Breast epithelium (tissue), 4 donors: ENCODE measurements at regions not wholly inside any gene's neighbourhood (a gene's known extent, or its start where the extent isn't known, plus 50 kb on each side); places are given as distances from the start of the nearest gene placed in this dataset.

ENCODE experiments used
- DNase-seq, 2 donors: peaks; one replicate each; pipeline ENCODE4 v3.0.0-alpha.2; 2019; ENCODE audit warnings: low spot score in 2 of 2
- H3K27ac ChIP-seq, 2 donors: fragments of 200-600 bp; sonication (generic) in 1 of 2; one replicate each; pipeline ENCODE4 v1.5.1; 2016 to 2019; ENCODE audit warnings: mild to moderate bottlenecking in 1 of 2
- H3K27me3 ChIP-seq, 2 donors: fragments of 200-600 bp; sonication (generic) in 1 of 2; one replicate each; pipeline versions ENCODE4 v1.5.1 to v1.6.0; 2017 to 2019; ENCODE audit warnings: control low read depth in 1 of 2, mild to moderate bottlenecking in 1 of 2
- H3K36me3 ChIP-seq: fragments of 200-600 bp; one replicate; pipeline ENCODE4 v1.5.1; 2019
- H3K4me1 ChIP-seq, 2 donors: fragments of 200-600 bp; sonication (generic); one replicate each; pipeline ENCODE4 v1.5.1; 2016 to 2019; ENCODE audit warnings: control low read depth in 1 of 2
- H3K4me3 ChIP-seq, 3 donors: fragments of 200-600 bp; sonication (generic); 1 replicate in 2 of 3; 2 replicates in 1 of 3; pipeline ENCODE4 v1.5.1; 2016 to 2019; ENCODE audit warnings: mild to moderate bottlenecking in 3 of 3, moderate library complexity in 2 of 3
- H3K9me3 ChIP-seq, 2 donors: fragments of 200-600 bp; sonication (generic) in 1 of 2; one replicate each; pipeline ENCODE4 v1.5.1; 2016 to 2019; ENCODE audit warnings: control low read depth in 1 of 2
- POLR2A ChIP-seq: fragments of 450-650 bp; IDR thresholded peaks from one replicate; pipeline ENCODE4 v1.6.1; 2016; ENCODE audit warnings: antibody characterized with exemption, mild to moderate bottlenecking, moderate library complexity
- POLR2AphosphoS5 ChIP-seq, 3 donors: sonication (generic); formaldehyde crosslinking; IDR thresholded peaks; one replicate each; pipeline ENCODE4 v1.6.1; 2017; ENCODE audit warnings: antibody characterized with exemption in 3 of 3
- intact Hi-C: fragments of 100-400 bp; cut with DNase I; formaldehyde crosslinking; loops from one replicate; pipeline ENCODE4 v1.15.1; 2023; ENCODE audit warnings: low total_unique reads
- TF ChIP-seq, protein P1 (sequence below), 3 donors: fragments of 450-650 bp; IDR thresholded peaks; one replicate each; pipeline ENCODE4 v1.5.1; 2016 to 2017; ENCODE audit warnings: antibody characterized with exemption in 3 of 3, mild to moderate bottlenecking in 3 of 3, moderate library complexity in 3 of 3

DNA sequence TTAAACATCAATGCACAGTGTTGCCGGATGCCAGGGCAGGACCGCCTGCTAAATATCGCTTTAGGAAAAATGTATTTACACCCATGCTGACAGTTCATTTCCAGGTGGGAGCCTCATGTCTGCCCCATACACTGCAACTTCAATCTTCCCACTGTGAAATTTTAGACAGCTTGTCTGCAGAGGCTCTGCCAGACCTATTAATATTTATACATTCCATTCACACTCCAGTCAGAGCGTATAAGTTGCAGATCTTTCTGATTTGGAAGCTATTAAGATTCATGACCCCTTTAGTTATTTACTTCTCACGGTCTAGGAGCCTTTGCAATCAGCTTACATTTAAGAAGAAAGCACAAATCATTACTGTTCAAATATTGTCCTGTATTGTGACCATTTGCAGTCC lies 357.4 kb downstream of the ATP23 start:
- TF ChIP-seq, protein P1, sequence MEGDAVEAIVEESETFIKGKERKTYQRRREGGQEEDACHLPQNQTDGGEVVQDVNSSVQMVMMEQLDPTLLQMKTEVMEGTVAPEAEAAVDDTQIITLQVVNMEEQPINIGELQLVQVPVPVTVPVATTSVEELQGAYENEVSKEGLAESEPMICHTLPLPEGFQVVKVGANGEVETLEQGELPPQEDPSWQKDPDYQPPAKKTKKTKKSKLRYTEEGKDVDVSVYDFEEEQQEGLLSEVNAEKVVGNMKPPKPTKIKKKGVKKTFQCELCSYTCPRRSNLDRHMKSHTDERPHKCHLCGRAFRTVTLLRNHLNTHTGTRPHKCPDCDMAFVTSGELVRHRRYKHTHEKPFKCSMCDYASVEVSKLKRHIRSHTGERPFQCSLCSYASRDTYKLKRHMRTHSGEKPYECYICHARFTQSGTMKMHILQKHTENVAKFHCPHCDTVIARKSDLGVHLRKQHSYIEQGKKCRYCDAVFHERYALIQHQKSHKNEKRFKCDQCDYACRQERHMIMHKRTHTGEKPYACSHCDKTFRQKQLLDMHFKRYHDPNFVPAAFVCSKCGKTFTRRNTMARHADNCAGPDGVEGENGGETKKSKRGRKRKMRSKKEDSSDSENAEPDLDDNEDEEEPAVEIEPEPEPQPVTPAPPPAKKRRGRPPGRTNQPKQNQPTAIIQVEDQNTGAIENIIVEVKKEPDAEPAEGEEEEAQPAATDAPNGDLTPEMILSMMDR (IDR thresholded peaks at IDR 0.05) = no peak
- TF ChIP-seq POLR2AphosphoS5 (IDR thresholded peaks at IDR 0.05) (no peak), POLR2A (no peak)
- H3K27ac ChIP-seq = no peak overlapping the region
- H3K36me3 ChIP-seq = no peaks in the 10 kb centered on the region
- no peaks in the 10 kb centered on the region for H3K4me1 ChIP-seq
- no peaks in the 10 kb centered on the region for H3K9me3 ChIP-seq
- H3K4me3 ChIP-seq = no peak overlapping the region
- no peaks in the 10 kb centered on the region for H3K27me3 ChIP-seq
- no peak for DNase-seq
- intact Hi-C loops = no loop called here

DNA sequence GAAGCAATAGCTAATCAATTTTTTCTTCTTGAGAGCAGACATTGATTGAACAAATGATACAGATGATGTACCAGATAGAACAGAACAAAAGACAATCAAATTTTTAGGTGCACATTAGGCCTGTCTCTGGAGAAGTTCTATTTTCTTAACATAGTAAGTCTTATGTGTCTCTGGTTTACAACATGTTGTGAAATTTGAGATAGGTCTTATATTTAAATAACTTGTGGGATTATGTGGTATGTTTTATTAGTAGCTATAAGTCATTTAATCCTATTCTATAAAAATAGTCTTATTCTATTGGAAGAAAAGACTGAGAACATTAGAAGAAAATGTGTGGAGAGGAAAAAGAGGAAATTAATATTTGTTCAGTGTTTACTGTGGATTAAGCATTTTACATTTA lies 358.0 kb downstream of the ATP23 start:
- no peaks in the 10 kb centered on the region for H3K36me3 ChIP-seq
- H3K9me3 ChIP-seq = no peaks in the 10 kb centered on the region
- no peaks in the 10 kb centered on the region for H3K27me3 ChIP-seq
- DNase-seq = no peak
- no peak overlapping the region for H3K4me3 ChIP-seq
- H3K4me1 ChIP-seq = no peaks in the 10 kb centered on the region
- TF ChIP-seq POLR2A = no peak
- TF ChIP-seq, protein P1 (IDR thresholded peaks at IDR 0.05) = no peak
- no peak for TF ChIP-seq POLR2AphosphoS5 (IDR thresholded peaks at IDR 0.05)
- intact Hi-C loops = no loop called here
- no peak overlapping the region for H3K27ac ChIP-seq

DNA sequence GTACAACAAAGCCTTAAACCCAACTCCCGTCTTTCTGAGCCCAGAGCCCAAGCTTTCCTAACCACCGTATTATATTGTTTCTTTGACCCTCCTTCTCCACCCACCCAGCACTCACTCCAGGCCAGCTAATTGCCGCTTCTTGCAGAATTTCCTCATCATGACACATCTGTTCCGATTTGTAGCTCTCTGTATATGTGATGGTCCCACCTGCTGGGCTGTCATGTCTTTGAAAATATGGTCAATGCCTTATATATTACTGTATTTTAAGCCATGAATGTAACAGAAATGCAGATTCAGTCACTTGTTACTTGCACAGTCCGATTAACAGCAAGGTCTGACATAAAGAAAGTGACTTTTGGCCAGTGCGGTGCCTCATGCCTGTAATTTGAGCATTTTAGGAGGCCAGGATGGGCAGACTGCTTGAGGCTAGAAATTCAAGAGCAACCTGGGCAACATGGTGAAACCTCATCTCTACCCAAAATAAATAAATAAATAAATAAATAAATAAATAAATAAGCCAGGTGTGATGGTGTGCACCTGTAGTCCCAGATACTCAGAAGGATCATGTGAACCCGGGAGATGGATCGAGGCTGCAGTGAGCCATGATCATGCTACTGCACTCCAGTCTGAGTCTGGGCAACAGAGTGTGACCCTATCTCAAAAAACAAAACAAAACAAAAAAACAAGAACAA lies 359.8 kb downstream of the ATP23 start:
- no peak for DNase-seq
- Histone ChIP-seq H3K4me1 (no peaks in the 10 kb centered on the region), H3K27ac (no peak overlapping the region), H3K4me3 (no peak overlapping the region), H3K9me3 (no peaks in the 10 kb centered on the region), H3K36me3 (no peaks in the 10 kb centered on the region), H3K27me3 (no peaks in the 10 kb centered on the region)
- intact Hi-C loops = no loop called here
- TF ChIP-seq POLR2A = no peak
- no peak for TF ChIP-seq POLR2AphosphoS5 (IDR thresholded peaks at IDR 0.05)
- TF ChIP-seq, protein P1 (IDR thresholded peaks at IDR 0.05) = no peak

DNA sequence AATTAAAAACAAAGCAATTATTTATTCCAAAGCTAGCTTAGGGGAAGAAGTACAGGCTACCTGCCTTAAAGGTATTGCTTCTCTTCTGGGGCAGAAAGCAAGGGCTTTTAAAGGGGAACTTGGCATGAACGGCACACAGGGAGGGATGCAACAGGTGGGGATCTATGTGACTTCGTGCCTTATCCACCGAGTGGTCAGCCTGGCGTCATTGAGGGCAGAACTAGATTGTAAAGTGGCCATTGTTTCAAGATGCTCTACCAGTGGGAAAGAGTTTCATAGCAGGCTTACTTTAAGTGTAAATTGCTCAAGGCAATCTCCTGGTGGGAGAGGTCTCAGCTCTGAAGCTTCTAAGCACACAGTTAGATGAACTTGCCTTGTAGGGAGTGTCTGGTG lies 360.4 kb downstream of the ATP23 start:
- Histone ChIP-seq H3K4me1 (no peaks in the 10 kb centered on the region), H3K27ac (no peak overlapping the region), H3K4me3 (no peak overlapping the region), H3K36me3 (no peaks in the 10 kb centered on the region), H3K9me3 (peaks cover 0 to 4% of the 10 kb centered on the region in 2 donors), H3K27me3 (no peaks in the 10 kb centered on the region)
- no peak for DNase-seq
- TF ChIP-seq, protein P1 (IDR thresholded peaks at IDR 0.05) = no peak
- TF ChIP-seq POLR2A = no peak
- intact Hi-C loops = no loop called here

DNA sequence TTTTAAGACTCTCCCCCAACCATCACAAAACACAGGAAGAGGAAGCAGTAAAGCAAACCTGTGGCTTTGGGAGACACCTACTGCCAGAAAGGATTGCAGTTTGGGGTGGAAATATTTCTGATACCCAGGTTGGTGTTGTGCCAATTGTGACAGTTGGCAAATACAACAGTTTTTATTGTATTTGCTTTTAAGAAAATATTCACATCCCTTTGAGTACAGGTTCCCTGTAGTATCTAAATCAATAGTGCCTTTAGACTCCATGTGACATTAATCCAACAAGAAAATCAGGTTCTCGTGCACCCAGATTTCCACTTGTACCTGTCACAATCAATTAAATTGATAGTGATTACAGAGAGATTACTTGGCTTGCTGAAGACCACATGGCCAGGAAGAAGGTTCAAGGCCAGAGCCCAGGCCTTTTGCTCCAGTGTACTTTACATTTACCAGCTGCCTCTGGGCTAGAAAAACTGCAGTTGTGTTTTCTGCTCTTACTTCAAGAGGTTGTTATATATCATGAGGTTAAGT lies 361.2 kb downstream of the ATP23 start:
- Histone ChIP-seq H3K27ac (no peak overlapping the region), H3K9me3 (peaks cover 0 to 12% of the 10 kb centered on the region in 2 donors)

More for the DNA sequence above, 361.2 kb downstream of the ATP23 start:
- no peak for DNase-seq
- Histone ChIP-seq H3K27me3 (no peaks in the 10 kb centered on the region), H3K36me3 (no peaks in the 10 kb centered on the region), H3K4me3 (no peak overlapping the region), H3K4me1 (no peaks in the 10 kb centered on the region)
- intact Hi-C loops = no loop called here
- TF ChIP-seq POLR2AphosphoS5 (IDR thresholded peaks at IDR 0.05) = no peak
- no peak for TF ChIP-seq POLR2A
- TF ChIP-seq, protein P1 (IDR thresholded peaks at IDR 0.05) = no peak
